ENCODE measurements at regions not wholly inside any gene's neighbourhood (a gene's known extent, or its start where the extent isn't known, plus 50 kb on each side); places are given as distances from the start of the nearest gene placed in this dataset.

GRCh38 chr2:175743011-175743410 is 259.1 kb downstream of the LNPK start:
- Mint-ChIP-seq H3K36me3 (ENCODE audit: unreplicated experiment) (no peaks in the 10 kb centered on the region), H3K27me3 (ENCODE audit: unreplicated experiment) (peaks cover 2% of the 10 kb centered on the region), H3K9me3 (ENCODE audit: unreplicated experiment) (peaks cover 3% of the 10 kb centered on the region), H3K4me1 (ENCODE audit: unreplicated experiment) (no peaks in the 10 kb centered on the region), H3K4me3 (ENCODE audit: unreplicated experiment) (no peak overlapping the region), H3K27ac (ENCODE audit: unreplicated experiment) (no peak overlapping the region)
- no peak for DNase-seq (ENCODE audit: extremely low spot score, unreplicated experiment)
- TF ChIP-seq CTCF (IDR thresholded peaks at IDR 0.05), result no peak

- no peak for DNase-seq (ENCODE audit: extremely low spot score, unreplicated experiment)
- Mint-ChIP-seq H3K9me3 (ENCODE audit: unreplicated experiment) (peaks cover 3% of the 10 kb centered on the region), H3K4me1 (ENCODE audit: unreplicated experiment) (no peaks in the 10 kb centered on the region), H3K4me3 (ENCODE audit: unreplicated experiment) (no peak overlapping the region), H3K27me3 (ENCODE audit: unreplicated experiment) (peaks cover 2% of the 10 kb centered on the region), H3K36me3 (ENCODE audit: unreplicated experiment) (no peaks in the 10 kb centered on the region), H3K27ac (ENCODE audit: unreplicated experiment) (no peak overlapping the region)
- no peak for TF ChIP-seq CTCF (IDR thresholded peaks at IDR 0.05)
Observed at GRCh38 chr2:175742367-175742766, 259.7 kb downstream of the LNPK start.

- H3K27me3 Mint-ChIP-seq (ENCODE audit: unreplicated experiment), result peaks cover 2% of the 10 kb centered on the region
- no peak overlapping the region for H3K4me3 Mint-ChIP-seq (ENCODE audit: unreplicated experiment)
- no peak for TF ChIP-seq CTCF (IDR thresholded peaks at IDR 0.05)
- H3K36me3 Mint-ChIP-seq (ENCODE audit: unreplicated experiment), result no peaks in the 10 kb centered on the region
- peaks cover 3% of the 10 kb centered on the region for H3K9me3 Mint-ChIP-seq (ENCODE audit: unreplicated experiment)
- no peak for DNase-seq (ENCODE audit: extremely low spot score, unreplicated experiment)
- H3K27ac Mint-ChIP-seq (ENCODE audit: unreplicated experiment), result no peak overlapping the region
- no peaks in the 10 kb centered on the region for H3K4me1 Mint-ChIP-seq (ENCODE audit: unreplicated experiment)
Observed at GRCh38 chr2:175741164-175741563, 260.9 kb downstream of the LNPK start.

- DNase-seq (ENCODE audit: extremely low spot score, unreplicated experiment), result no peak
- H3K36me3 Mint-ChIP-seq (ENCODE audit: unreplicated experiment), result no peaks in the 10 kb centered on the region
- TF ChIP-seq CTCF (IDR thresholded peaks at IDR 0.05), result no peak
- no peaks in the 10 kb centered on the region for H3K4me1 Mint-ChIP-seq (ENCODE audit: unreplicated experiment)
- no peak overlapping the region for H3K4me3 Mint-ChIP-seq (ENCODE audit: unreplicated experiment)
- H3K27ac Mint-ChIP-seq (ENCODE audit: unreplicated experiment), result no peak overlapping the region
- H3K9me3 Mint-ChIP-seq (ENCODE audit: unreplicated experiment), result no peaks in the 10 kb centered on the region
- H3K27me3 Mint-ChIP-seq (ENCODE audit: unreplicated experiment), result peaks cover 2% of the 10 kb centered on the region
Observed at GRCh38 chr2:175737722-175738361, 264.2 kb downstream of the LNPK start.

GRCh38 chr2:175734686-175735085 is 267.4 kb downstream of the LNPK start:
- H3K27ac Mint-ChIP-seq (ENCODE audit: unreplicated experiment), result no peak overlapping the region
- H3K4me3 Mint-ChIP-seq (ENCODE audit: unreplicated experiment), result no peak overlapping the region
- no peaks in the 10 kb centered on the region for H3K27me3 Mint-ChIP-seq (ENCODE audit: unreplicated experiment)
- no peaks in the 10 kb centered on the region for H3K36me3 Mint-ChIP-seq (ENCODE audit: unreplicated experiment)
- H3K4me1 Mint-ChIP-seq (ENCODE audit: unreplicated experiment), result no peaks in the 10 kb centered on the region
- H3K9me3 Mint-ChIP-seq (ENCODE audit: unreplicated experiment), result no peaks in the 10 kb centered on the region
- no peak for TF ChIP-seq CTCF (IDR thresholded peaks at IDR 0.05)
- DNase-seq (ENCODE audit: extremely low spot score, unreplicated experiment), result no peak

Measured in osteocyte (in vitro differentiated cells).